ENCODE measurements at regions not wholly inside any gene's neighbourhood (a gene's known extent, or its start where the extent isn't known, plus 50 kb on each side); places are given as distances from the start of the nearest gene placed in this dataset.
A peak's percentile ranks its signal among the peaks of the same experiment; 100 is the strongest.

- FAIRE-seq = no peak
- intact Hi-C loops (cut with micrococcal nuclease; ENCODE audit: unreplicated experiment) (no loop called here), in situ Hi-C loops (cut with HindIII; ENCODE audit: extremely low pct_ligation_motif_present, low pct_unique_long_range_greater_than_20kb) (no loop called here)
- ATAC-seq = no peak
- Histone ChIP-seq H3K9ac (ENCODE audit: insufficient read depth, low read depth, low read length) (no peak overlapping the region), H3K4me3 (replicated peaks in 1 of 3; ENCODE audit: insufficient read depth in 1 of 3, low read depth in 2 of 3, low read length in 3 of 3) (no peak overlapping the region), H4K20me1 (ENCODE audit: insufficient read depth, low read length) (no peaks in the 10 kb centered on the region), H3K27me3 (ENCODE audit: control insufficient read depth in 1 of 2, insufficient read depth in 2 of 2, low read length in 2 of 2) (peaks cover 0 to 2% of the 10 kb centered on the region in 2 experiments; a peak in 1 of 5 replicates), H2AFZ (ENCODE audit: low read length) (no peak overlapping the region), H3K4me2 (ENCODE audit: low read depth, low read length) (no peak overlapping the region), H3K36me3 (replicated peaks in 1 of 2; ENCODE audit: control insufficient read depth in 1 of 2, insufficient read depth in 2 of 2, low read length in 2 of 2) (no peaks in the 10 kb centered on the region), H3K27ac (ENCODE audit: extremely low read length, insufficient read depth, low read length) (no peak overlapping the region), H3K9me3 (ENCODE audit: low read length) (no peaks in the 10 kb centered on the region), H3K4me1 (ENCODE audit: insufficient read depth, low read length) (peaks cover 7% of the 10 kb centered on the region; the same call in 1 of the 2 replicates), H3K79me2 (ENCODE audit: insufficient read depth, low read length) (no peaks in the 10 kb centered on the region)
- WGBS (ENCODE audit: low lambda C conversion rate) = 2% methylated on average over 5 of the region's 5 CpGs
- POLR2A ChIA-PET = no interaction called here
- CTCF ChIA-PET (ENCODE audit: low intra/inter-chr PET ratio, low total read pairs) = no interaction called here
- TF ChIP-seq ZNF550 (CRISPR knock-in tag; IDR thresholded peaks at IDR 0.05; ENCODE audit: borderline replicate concordance) (no peak), GMEB2 (CRISPR knock-in tag; IDR thresholded peaks at IDR 0.05; ENCODE audit: low read depth) (no peak), BCL3 (CRISPR knock-in tag; IDR thresholded peaks at IDR 0.05) (no peak), STAG1 (CRISPR knock-in tag; IDR thresholded peaks at IDR 0.05) (peak; percentile 45), CTCF (CRISPR knock-in tag; IDR thresholded peaks at IDR 0.05) (peak; percentile 38; the same call in 1 of the 2 replicates), SRY (CRISPR knock-in tag; IDR thresholded peaks at IDR 0.05) (no peak), TEAD3 (CRISPR knock-in tag; optimal IDR thresholded peaks at IDR 0.05; ENCODE audit: borderline replicate concordance) (no peak), KLF11 (CRISPR knock-in tag; IDR thresholded peaks at IDR 0.05) (no peak), HMGXB4 (CRISPR knock-in tag; IDR thresholded peaks at IDR 0.05; ENCODE audit: borderline replicate concordance in 1 of 2, low read depth in 1 of 2) (no peak)
- no TSS peak for BruUV-seq (replicated peaks)
- DNase-seq (ENCODE audit: low spot score) = no peak
Observed at GRCh38 chr18:30889519-30890301, 152.8 kb downstream of the DSC3 start.
